Fibroblast of lung (primary cell): ENCODE measurements at regions not wholly inside any gene's neighbourhood (a gene's known extent, or its start where the extent isn't known, plus 50 kb on each side); places are given as distances from the start of the nearest gene placed in this dataset.

Source experiments
- DNase-seq, 2 donors: peaks; one replicate each; pipeline versions ENCODE4 v3.0.0 to v3.0.0-alpha.2; 2010; ENCODE audit warnings: low read depth in 2 of 2
- H2AFZ ChIP-seq: 2 replicates; pipeline ENCODE4 v1.5.1; 2012; ENCODE audit warnings: low read length, control low read depth, inconsistent platforms
- H3K27ac ChIP-seq: 2 replicates; pipeline ENCODE4 v1.5.1; 2011; ENCODE audit warnings: low read length, control low read depth; ENCODE audit not compliant: insufficient read depth
- H3K27me3 ChIP-seq: 2 replicates; pipeline ENCODE4 v1.5.1; 2011; ENCODE audit warnings: mild to moderate bottlenecking, low read length; ENCODE audit not compliant: control insufficient read depth, insufficient read depth
- H3K36me3 ChIP-seq: 2 replicates; pipeline ENCODE4 v1.5.1; 2011; ENCODE audit warnings: low read length; ENCODE audit not compliant: control insufficient read depth, insufficient read depth
- H3K4me1 ChIP-seq: 2 replicates; pipeline ENCODE4 v1.5.1; 2011; ENCODE audit warnings: low read length; ENCODE audit not compliant: control insufficient read depth, insufficient read depth; ENCODE audit errors: extremely low read depth
- H3K4me2 ChIP-seq: 2 replicates; pipeline ENCODE4 v1.5.1; 2011; ENCODE audit warnings: low read length, control low read depth; ENCODE audit not compliant: insufficient read depth; ENCODE audit errors: extremely low read depth
- H3K4me3 ChIP-seq, 4 experiments: fragments of 200-600 bp in 1 of 4; sonication (generic) in 1 of 4; replicated peaks in 1 of 4; 2 replicates each; pipeline ENCODE4 v1.5.1; 2011 to 2016; ENCODE audit warnings: low read length in 4 of 4, low read depth in 3 of 4, mild to moderate bottlenecking in 3 of 4, control low read depth in 2 of 4, inconsistent platforms in 1 of 4, mixed read lengths in 1 of 4; ENCODE audit not compliant: insufficient read depth in 1 of 4; ENCODE audit errors: control extremely low read depth in 1 of 4
- H3K79me2 ChIP-seq: 2 replicates; pipeline ENCODE4 v1.5.1; 2012; ENCODE audit warnings: mild to moderate bottlenecking, low read length, inconsistent platforms; ENCODE audit not compliant: control insufficient read depth, insufficient read depth
- H3K9ac ChIP-seq: 2 replicates; pipeline ENCODE4 v1.5.1; 2011; ENCODE audit warnings: mild to moderate bottlenecking, low read length, control low read depth; ENCODE audit not compliant: insufficient read depth
- H3K9me3 ChIP-seq: 2 replicates; pipeline ENCODE4 v1.5.1; 2012; ENCODE audit warnings: low read depth, low read length; ENCODE audit not compliant: control insufficient read depth, insufficient read depth
- H4K20me1 ChIP-seq: 2 replicates; pipeline ENCODE4 v1.5.1; 2011; ENCODE audit warnings: low read length; ENCODE audit not compliant: control insufficient read depth, insufficient read depth; ENCODE audit errors: extremely low read depth
- CTCF ChIP-seq, 2 donors: IDR thresholded peaks in 1 of 2; conservative IDR thresholded peaks in 1 of 2; 1 replicate in 1 of 2; 2 replicates in 1 of 2; pipeline ENCODE4 v1.5.1; 2011 to 2012; ENCODE audit warnings: low read length in 2 of 2, control low read depth in 1 of 2, inconsistent platforms in 1 of 2, low read depth in 1 of 2, mild to moderate bottlenecking in 1 of 2
- EZH2 ChIP-seq: IDR thresholded peaks from 2 replicates; pipeline ENCODE4 v1.5.1; 2012; ENCODE audit warnings: low read length, control low read depth, mild to moderate bottlenecking; ENCODE audit errors: missing control alignments

GRCh38 chr6:163728442-163729126 is 314.1 kb downstream of the QKI start:
- H3K9ac ChIP-seq: no peak overlapping the region
- H3K4me3 ChIP-seq: no peak overlapping the region
- no peak overlapping the region for H3K27ac ChIP-seq
- H3K79me2 ChIP-seq: no peaks in the 10 kb centered on the region
- H3K9me3 ChIP-seq: no peaks in the 10 kb centered on the region
- H3K36me3 ChIP-seq: no peaks in the 10 kb centered on the region
- no peaks in the 10 kb centered on the region for H4K20me1 ChIP-seq
- H3K4me1 ChIP-seq: no peaks in the 10 kb centered on the region
- no peak for DNase-seq
- H3K27me3 ChIP-seq: no peaks in the 10 kb centered on the region
- TF ChIP-seq EZH2 (no peak), CTCF (conservative IDR thresholded peaks at IDR 0.05 in 1 of 2, IDR thresholded peaks at IDR 0.05 in 1 of 2; ENCODE audit: low read depth in 1 of 2, low read length in 2 of 2) (no peak)
- H2AFZ ChIP-seq: no peak overlapping the region
- no peak overlapping the region for H3K4me2 ChIP-seq

GRCh38 chr6:163726037-163726695 is 311.6 kb downstream of the QKI start:
- Histone ChIP-seq H3K4me1 (no peaks in the 10 kb centered on the region), H3K36me3 (no peaks in the 10 kb centered on the region), H3K27ac (no peak overlapping the region), H3K9ac (no peak overlapping the region), H3K79me2 (no peaks in the 10 kb centered on the region), H3K4me2 (no peak overlapping the region), H3K27me3 (no peaks in the 10 kb centered on the region), H3K4me3 (no peak overlapping the region), H3K9me3 (no peaks in the 10 kb centered on the region), H4K20me1 (no peaks in the 10 kb centered on the region), H2AFZ (no peak overlapping the region)
- no peak for DNase-seq
- no peak for TF ChIP-seq CTCF (conservative IDR thresholded peaks at IDR 0.05 in 1 of 2, IDR thresholded peaks at IDR 0.05 in 1 of 2; ENCODE audit: low read depth in 1 of 2, low read length in 2 of 2)
- TF ChIP-seq EZH2: no peak

GRCh38 chr6:163725008-163725941 is 310.8 kb downstream of the QKI start:
- Histone ChIP-seq H3K27me3 (no peaks in the 10 kb centered on the region), H3K79me2 (no peaks in the 10 kb centered on the region), H3K9ac (no peak overlapping the region), H3K4me1 (no peaks in the 10 kb centered on the region), H3K9me3 (no peaks in the 10 kb centered on the region), H4K20me1 (no peaks in the 10 kb centered on the region), H3K27ac (no peak overlapping the region), H2AFZ (no peak overlapping the region), H3K4me2 (no peak overlapping the region), H3K36me3 (no peaks in the 10 kb centered on the region), H3K4me3 (no peak overlapping the region)
- DNase-seq: no peak
- no peak for TF ChIP-seq EZH2
- TF ChIP-seq CTCF (conservative IDR thresholded peaks at IDR 0.05 in 1 of 2, IDR thresholded peaks at IDR 0.05 in 1 of 2; ENCODE audit: low read depth in 1 of 2, low read length in 2 of 2): no peak
